ENCODE measurements at regions not wholly inside any gene's neighbourhood (a gene's known extent, or its start where the extent isn't known, plus 50 kb on each side); places are given as distances from the start of the nearest gene placed in this dataset.

GRCh38 chr13:68056816-68057710 lies 826.9 kb upstream of the PCDH9 start:
- H3K4me3 Mint-ChIP-seq (ENCODE audit: unreplicated experiment): no peak overlapping the region
- no peaks in the 10 kb centered on the region for H3K36me3 Mint-ChIP-seq (ENCODE audit: low read depth)
- peaks cover 6% of the 10 kb centered on the region for H3K4me1 Mint-ChIP-seq (ENCODE audit: low read depth)
- no peaks in the 10 kb centered on the region for H3K27me3 Mint-ChIP-seq (ENCODE audit: low read depth)
- no peak for TF ChIP-seq CTCF (IDR thresholded peaks at IDR 0.05)
- DNase-seq (ENCODE audit: low spot score): no peak
- H3K9me3 Mint-ChIP-seq (ENCODE audit: low read depth): peaks cover 3% of the 10 kb centered on the region
- H3K27ac Mint-ChIP-seq (ENCODE audit: unreplicated experiment): no peak overlapping the region

GRCh38 chr13:68051910-68052309 lies 821.8 kb upstream of the PCDH9 start:
- Mint-ChIP-seq H3K36me3 (ENCODE audit: low read depth) (no peaks in the 10 kb centered on the region), H3K4me3 (ENCODE audit: unreplicated experiment) (no peak overlapping the region)

GRCh38 chr13:68050761-68051160 lies 820.6 kb upstream of the PCDH9 start:
- no peaks in the 10 kb centered on the region for H3K9me3 Mint-ChIP-seq (ENCODE audit: low read depth)
- H3K27ac Mint-ChIP-seq (ENCODE audit: unreplicated experiment): no peak overlapping the region
- no peaks in the 10 kb centered on the region for H3K27me3 Mint-ChIP-seq (ENCODE audit: low read depth)
- H3K4me3 Mint-ChIP-seq (ENCODE audit: unreplicated experiment): no peak overlapping the region
- no peak for TF ChIP-seq CTCF (IDR thresholded peaks at IDR 0.05)
- DNase-seq (ENCODE audit: low spot score): no peak
- H3K4me1 Mint-ChIP-seq (ENCODE audit: low read depth): no peaks in the 10 kb centered on the region
- no peaks in the 10 kb centered on the region for H3K36me3 Mint-ChIP-seq (ENCODE audit: low read depth)

More at GRCh38 chr13:68051910-68052309, 821.8 kb upstream of the PCDH9 start:
- Mint-ChIP-seq H3K4me1 (ENCODE audit: low read depth) (peaks cover under 1% of the 10 kb centered on the region), H3K27me3 (ENCODE audit: low read depth) (no peaks in the 10 kb centered on the region), H3K27ac (ENCODE audit: unreplicated experiment) (no peak overlapping the region), H3K9me3 (ENCODE audit: low read depth) (peaks cover 3% of the 10 kb centered on the region)
- DNase-seq (ENCODE audit: low spot score): no peak
- TF ChIP-seq CTCF (IDR thresholded peaks at IDR 0.05): no peak

- Mint-ChIP-seq H3K9me3 (ENCODE audit: low read depth) (no peaks in the 10 kb centered on the region), H3K27me3 (ENCODE audit: low read depth) (no peaks in the 10 kb centered on the region), H3K4me1 (ENCODE audit: low read depth) (no peaks in the 10 kb centered on the region), H3K27ac (ENCODE audit: unreplicated experiment) (no peak overlapping the region), H3K36me3 (ENCODE audit: low read depth) (no peaks in the 10 kb centered on the region), H3K4me3 (ENCODE audit: unreplicated experiment) (no peak overlapping the region)
- TF ChIP-seq CTCF (IDR thresholded peaks at IDR 0.05): no peak
- DNase-seq (ENCODE audit: low spot score): no peak
These were observed 818.7 kb upstream of the PCDH9 start for GRCh38 chr13:68048802-68049359.

GRCh38 chr13:68047889-68048288 lies 817.8 kb upstream of the PCDH9 start:
- no peak for DNase-seq (ENCODE audit: low spot score)

More at GRCh38 chr13:68047889-68048288, 817.8 kb upstream of the PCDH9 start:
- Mint-ChIP-seq H3K36me3 (ENCODE audit: low read depth) (no peaks in the 10 kb centered on the region), H3K4me3 (ENCODE audit: unreplicated experiment) (no peak overlapping the region), H3K9me3 (ENCODE audit: low read depth) (no peaks in the 10 kb centered on the region), H3K27me3 (ENCODE audit: low read depth) (no peaks in the 10 kb centered on the region), H3K27ac (ENCODE audit: unreplicated experiment) (no peak overlapping the region), H3K4me1 (ENCODE audit: low read depth) (no peaks in the 10 kb centered on the region)
- TF ChIP-seq CTCF (IDR thresholded peaks at IDR 0.05): no peak
